Endothelial cell (in vitro differentiated cells): ENCODE measurements at regions not wholly inside any gene's neighbourhood (a gene's known extent, or its start where the extent isn't known, plus 50 kb on each side); places are given as distances from the start of the nearest gene placed in this dataset.

ENCODE experiments used
- DNase-seq: peaks from one replicate; pipeline ENCODE4 v3.0.0; 2021; ENCODE audit warnings: low spot score
- H3K27ac Mint-ChIP-seq: one replicate; pipeline ENCODE4 v1.8.0; 2021; ENCODE audit warnings: mixed read lengths, inconsistent platforms; ENCODE audit not compliant: unreplicated experiment
- H3K27me3 Mint-ChIP-seq: one replicate; pipeline ENCODE4 v1.8.0; 2021; ENCODE audit warnings: mild to moderate bottlenecking, moderate library complexity, mixed read lengths, inconsistent platforms; ENCODE audit not compliant: unreplicated experiment
- H3K36me3 Mint-ChIP-seq: one replicate; pipeline ENCODE4 v1.8.0; 2021; ENCODE audit warnings: mild to moderate bottlenecking, low read depth, mixed read lengths, inconsistent platforms; ENCODE audit not compliant: unreplicated experiment
- H3K4me1 Mint-ChIP-seq: one replicate; pipeline ENCODE4 v1.8.0; 2021; ENCODE audit warnings: mild to moderate bottlenecking, mixed read lengths, inconsistent platforms; ENCODE audit not compliant: unreplicated experiment
- H3K4me3 Mint-ChIP-seq: one replicate; pipeline ENCODE4 v1.8.0; 2021; ENCODE audit warnings: mild to moderate bottlenecking, mixed read lengths, inconsistent platforms; ENCODE audit not compliant: unreplicated experiment
- H3K9me3 Mint-ChIP-seq: one replicate; pipeline ENCODE4 v1.8.0; 2021; ENCODE audit warnings: mixed read lengths, inconsistent platforms; ENCODE audit not compliant: unreplicated experiment
- CTCF ChIP-seq: fragments of 200-600 bp; sonication (generic); IDR thresholded peaks from one replicate; pipeline ENCODE4 v1.5.0; 2021; ENCODE audit warnings: antibody characterized with exemption; ENCODE audit not compliant: unreplicated experiment

DNA sequence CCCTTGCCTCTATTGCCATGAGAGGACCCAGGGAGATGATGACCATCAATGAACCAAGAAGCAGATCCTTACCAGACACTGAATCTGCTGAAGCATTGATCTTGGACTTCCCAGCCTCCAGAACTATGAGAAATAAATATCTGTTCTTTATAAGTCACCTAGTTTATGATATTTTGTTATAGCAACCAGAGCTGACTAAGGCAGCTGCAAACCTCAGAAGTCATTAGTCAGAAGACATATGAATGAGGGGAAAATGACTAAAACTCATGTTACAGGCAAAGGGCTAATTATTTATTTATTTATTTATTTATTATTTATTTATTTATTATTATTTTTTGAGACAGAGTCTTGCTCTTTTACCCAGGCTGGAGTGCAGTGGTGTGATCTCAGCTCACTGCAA lies 321.1 kb downstream of the TGFB2 start:
- Mint-ChIP-seq H3K27ac (no peak overlapping the region), H3K4me1 (no peaks in the 10 kb centered on the region), H3K36me3 (no peaks in the 10 kb centered on the region), H3K4me3 (no peak overlapping the region), H3K27me3 (no peaks in the 10 kb centered on the region), H3K9me3 (no peaks in the 10 kb centered on the region)
- DNase-seq = no peak
- no peak for TF ChIP-seq CTCF

DNA sequence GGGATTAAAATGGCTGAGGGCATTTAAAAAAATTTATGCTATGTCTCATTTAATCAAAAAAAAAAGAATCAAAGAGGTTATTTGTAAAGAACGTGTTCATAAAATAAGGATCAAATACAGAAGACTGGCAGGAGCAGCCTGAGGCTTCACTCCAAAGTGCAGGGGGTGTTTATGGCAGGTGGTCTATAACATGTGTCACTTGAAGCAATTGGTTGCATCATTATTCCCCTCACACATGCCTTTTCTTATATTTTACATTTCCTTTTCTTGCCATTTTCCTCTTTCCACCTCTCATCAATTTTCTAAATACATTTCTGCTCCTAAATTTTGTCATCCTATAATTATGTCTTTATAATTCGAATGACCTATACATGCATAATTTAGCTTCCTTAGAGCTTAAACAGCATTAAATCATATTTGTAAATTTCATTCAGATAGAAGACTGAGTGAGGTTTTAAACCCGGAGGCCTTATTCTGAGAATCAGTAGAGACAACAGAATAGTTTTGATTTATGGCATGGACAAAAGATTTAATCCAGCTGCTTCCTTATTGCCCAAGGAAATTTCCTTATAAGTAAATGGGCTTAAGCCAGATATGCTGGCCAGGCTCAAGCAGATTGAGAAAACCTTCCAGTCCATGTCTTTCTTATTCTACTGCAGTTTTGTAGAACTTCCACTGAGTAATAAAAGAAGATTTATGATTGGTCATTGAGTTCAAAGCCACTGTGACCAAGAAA lies 322.8 kb downstream of the TGFB2 start:
- Mint-ChIP-seq H3K9me3 (no peaks in the 10 kb centered on the region), H3K27ac (no peak overlapping the region), H3K4me3 (no peak overlapping the region), H3K4me1 (no peaks in the 10 kb centered on the region), H3K36me3 (no peaks in the 10 kb centered on the region), H3K27me3 (no peaks in the 10 kb centered on the region)
- DNase-seq = no peak
- TF ChIP-seq CTCF = no peak

DNA sequence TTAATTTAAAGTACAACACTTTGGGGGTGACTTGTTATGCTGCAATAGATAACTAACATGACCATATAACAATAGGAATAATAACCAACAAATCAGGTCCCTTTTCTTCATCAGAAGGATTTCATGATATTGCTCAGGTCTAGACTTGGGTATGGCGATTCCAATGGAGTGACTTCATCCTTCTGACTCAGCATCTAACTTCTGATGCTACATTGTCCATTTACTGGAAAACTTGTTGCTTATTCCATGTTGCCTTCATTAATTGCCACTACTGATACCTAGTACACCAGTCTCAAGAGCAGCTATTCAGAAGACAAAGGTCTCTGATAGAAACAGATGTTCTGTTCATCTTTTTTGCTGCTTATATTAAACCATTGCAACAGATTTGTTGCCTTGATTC lies 324.3 kb downstream of the TGFB2 start:
- H3K27ac Mint-ChIP-seq = no peak overlapping the region

GRCh38 chr1:218670875-218671274 lies 325.7 kb downstream of the TGFB2 start:
- H3K36me3 Mint-ChIP-seq = no peaks in the 10 kb centered on the region
- peaks cover 9% of the 10 kb centered on the region for H3K4me1 Mint-ChIP-seq
- TF ChIP-seq CTCF = no peak
- no peak overlapping the region for H3K27ac Mint-ChIP-seq
- no peak for DNase-seq
- no peaks in the 10 kb centered on the region for H3K9me3 Mint-ChIP-seq
- no peak overlapping the region for H3K4me3 Mint-ChIP-seq
- no peaks in the 10 kb centered on the region for H3K27me3 Mint-ChIP-seq

More for the DNA sequence above, 324.3 kb downstream of the TGFB2 start:
- Mint-ChIP-seq H3K9me3 (no peaks in the 10 kb centered on the region), H3K4me1 (peaks cover 2% of the 10 kb centered on the region), H3K36me3 (no peaks in the 10 kb centered on the region), H3K4me3 (no peak overlapping the region), H3K27me3 (no peaks in the 10 kb centered on the region)
- no peak for TF ChIP-seq CTCF
- no peak for DNase-seq

DNA sequence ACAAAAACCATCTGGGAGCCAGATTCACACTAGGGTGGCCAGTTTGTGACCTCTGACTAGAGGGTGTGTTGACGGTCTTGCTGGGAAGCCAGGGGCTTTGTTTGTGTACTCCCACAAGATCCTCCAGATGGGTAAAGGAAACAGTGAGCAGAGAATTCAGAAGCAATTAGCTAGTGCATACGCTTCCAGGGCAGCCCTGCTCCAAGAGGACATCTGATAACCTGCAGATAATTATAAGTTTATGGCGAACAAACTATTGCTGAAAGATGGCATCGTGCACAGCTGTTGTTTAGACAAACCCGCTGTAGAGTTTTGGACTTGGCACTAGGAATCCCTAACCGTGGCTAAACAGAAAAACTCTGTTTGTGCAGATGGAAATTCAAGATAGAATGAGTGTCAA lies 326.4 kb downstream of the TGFB2 start:
- TF ChIP-seq CTCF = no peak
- H3K9me3 Mint-ChIP-seq = no peaks in the 10 kb centered on the region
- H3K4me3 Mint-ChIP-seq = no peak overlapping the region
- no peaks in the 10 kb centered on the region for H3K27me3 Mint-ChIP-seq
- no peak for DNase-seq
- no peaks in the 10 kb centered on the region for H3K36me3 Mint-ChIP-seq
- H3K27ac Mint-ChIP-seq = no peak overlapping the region
- peaks cover 9% of the 10 kb centered on the region for H3K4me1 Mint-ChIP-seq
